Right lobe of liver (tissue), 6 donors: ENCODE measurements at regions not wholly inside any gene's neighbourhood (a gene's known extent, or its start where the extent isn't known, plus 50 kb on each side); places are given as distances from the start of the nearest gene placed in this dataset.

Experiments
- ATAC-seq, 4 donors: fragments of 200-7000 bp; cut with Tn5 transposase; one replicate each; pipeline ENCODE4 v1.9.1; 2020; ENCODE audit warnings: mild to moderate bottlenecking in 4 of 4, moderate library complexity in 4 of 4
- DNase-seq, 3 donors: peaks; one replicate each; pipeline ENCODE4 v3.0.0-alpha.2; 2020
- H3K27ac ChIP-seq, 3 donors: fragments of 200-600 bp; one replicate each; pipeline ENCODE4 v1.8.0; 2022
- H3K27me3 ChIP-seq, 2 donors: fragments of 200-600 bp; one replicate each; pipeline ENCODE4 v1.8.0; 2022
- H3K36me3 ChIP-seq, 4 donors: fragments of 200-600 bp; sonication (generic) in 1 of 4; one replicate each; pipeline versions ENCODE4 v1.5.1 to v1.8.0; 2017 to 2022; ENCODE audit warnings: control low read depth in 1 of 4
- H3K4me1 ChIP-seq, 4 donors: fragments of 200-600 bp; sonication (generic) in 1 of 4; one replicate each; pipeline versions ENCODE4 v1.5.1 to v1.8.0; 2017 to 2022; ENCODE audit warnings: control low read depth in 1 of 4
- H3K4me3 ChIP-seq, 3 donors: fragments of 200-600 bp; one replicate each; pipeline ENCODE4 v1.8.0; 2022
- H3K9me3 ChIP-seq, 4 donors: fragments of 200-600 bp; sonication (generic) in 1 of 4; one replicate each; pipeline versions ENCODE4 v1.5.1 to v1.8.0; 2017 to 2022; ENCODE audit warnings: control low read depth in 1 of 4
- POLR2A ChIP-seq: fragments of 450-650 bp; IDR thresholded peaks from one replicate; pipeline ENCODE4 v1.6.1; 2017; ENCODE audit warnings: antibody characterized with exemption, mild to moderate bottlenecking
- WGBS: methylation state at CpG from one replicate; pipeline ENCODE4 v1.1.6; 2018; ENCODE audit warnings: low coverage, low lambda C conversion rate; ENCODE audit not compliant: insufficient coverage; ENCODE audit errors: missing lambda C conversion rate; 5-methylcytosine and 5-hydroxymethylcytosine counted together
- intact Hi-C, 2 donors: fragments of 100-400 bp; cut with DNase I; formaldehyde crosslinking; loops; one replicate each; pipeline versions ENCODE4 v1.11.2 to v1.14.1; 2022
- TF ChIP-seq, protein P1 (sequence below), 4 donors: fragments of 200-600 bp in 3 of 4; fragments of 450-650 bp in 1 of 4; IDR thresholded peaks; one replicate each; pipeline versions ENCODE4 v1.5.1 to v1.8.0; 2016 to 2022; ENCODE audit warnings: antibody characterized with exemption in 4 of 4, mild to moderate bottlenecking in 2 of 4
- donor health status: DM: no; HTN: yes; CAD: no.
- donor health status: DM: no; HTN: no; CAD: no.
- donor health status: DM: no; HTN: no; CAD: no.
- donor health status: DM: no; HTN: yes; CAD: no.
- donor health status: DM: no; HTN: yes; CAD: no.

DNA sequence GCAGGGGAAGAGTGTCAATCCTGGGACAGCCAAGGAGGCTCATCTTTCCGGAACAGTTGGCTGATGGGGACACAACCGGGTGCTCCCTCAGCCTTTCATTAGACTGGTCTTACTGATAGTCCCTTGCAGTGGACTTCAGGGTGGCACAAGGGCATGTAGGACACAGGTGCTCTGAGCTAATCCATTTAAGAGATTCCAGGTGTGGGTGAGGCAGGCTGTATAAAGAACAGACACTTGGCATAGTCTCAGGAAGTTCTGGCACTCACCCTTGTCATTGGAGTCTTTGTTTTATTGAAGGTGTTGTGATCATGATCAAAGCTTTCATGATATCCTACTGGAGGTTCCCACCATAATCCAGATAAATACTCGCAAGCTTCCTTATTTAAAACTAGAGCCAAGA lies 341.6 kb downstream of the EMP1 start:
- intact Hi-C loops, result loop anchor here in 1 of 2 donors (10.0 kb wide), 1 partner anchor 263 kb away; no protein-coding TSS in a partner anchor
- Histone ChIP-seq H3K4me1 (no peaks in the 10 kb centered on the region), H3K4me3 (no peak overlapping the region), H3K36me3 (no peaks in the 10 kb centered on the region), H3K9me3 (no peaks in the 10 kb centered on the region), H3K27ac (no peak overlapping the region), H3K27me3 (no peaks in the 10 kb centered on the region)
- DNase-seq, result no peak
- no peak for ATAC-seq
- TF ChIP-seq, protein P1, sequence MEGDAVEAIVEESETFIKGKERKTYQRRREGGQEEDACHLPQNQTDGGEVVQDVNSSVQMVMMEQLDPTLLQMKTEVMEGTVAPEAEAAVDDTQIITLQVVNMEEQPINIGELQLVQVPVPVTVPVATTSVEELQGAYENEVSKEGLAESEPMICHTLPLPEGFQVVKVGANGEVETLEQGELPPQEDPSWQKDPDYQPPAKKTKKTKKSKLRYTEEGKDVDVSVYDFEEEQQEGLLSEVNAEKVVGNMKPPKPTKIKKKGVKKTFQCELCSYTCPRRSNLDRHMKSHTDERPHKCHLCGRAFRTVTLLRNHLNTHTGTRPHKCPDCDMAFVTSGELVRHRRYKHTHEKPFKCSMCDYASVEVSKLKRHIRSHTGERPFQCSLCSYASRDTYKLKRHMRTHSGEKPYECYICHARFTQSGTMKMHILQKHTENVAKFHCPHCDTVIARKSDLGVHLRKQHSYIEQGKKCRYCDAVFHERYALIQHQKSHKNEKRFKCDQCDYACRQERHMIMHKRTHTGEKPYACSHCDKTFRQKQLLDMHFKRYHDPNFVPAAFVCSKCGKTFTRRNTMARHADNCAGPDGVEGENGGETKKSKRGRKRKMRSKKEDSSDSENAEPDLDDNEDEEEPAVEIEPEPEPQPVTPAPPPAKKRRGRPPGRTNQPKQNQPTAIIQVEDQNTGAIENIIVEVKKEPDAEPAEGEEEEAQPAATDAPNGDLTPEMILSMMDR (IDR thresholded peaks at IDR 0.05), result no peak
- no peak for TF ChIP-seq POLR2A
- WGBS, result 100% methylated on average over 1 of the region's 3 CpGs

DNA sequence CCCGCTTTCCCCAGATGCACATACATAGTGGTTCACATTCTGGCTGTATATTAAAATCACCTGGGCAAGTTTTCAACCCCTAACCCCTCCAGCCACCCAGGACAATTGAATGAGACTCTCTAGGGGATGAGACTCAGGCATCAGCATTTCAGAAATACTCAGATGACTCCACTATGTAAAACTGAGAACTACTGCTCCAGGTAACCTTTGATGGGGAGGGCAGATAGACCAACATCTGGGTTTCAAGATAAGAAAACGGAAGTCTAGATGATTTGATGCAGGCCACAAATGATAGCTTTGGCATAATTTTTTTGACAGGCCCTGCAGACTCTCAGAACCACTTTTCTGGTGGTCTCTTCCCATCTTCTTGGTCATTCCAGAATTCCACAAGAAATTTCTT lies 341.1 kb downstream of the EMP1 start:
- no peak overlapping the region for H3K27ac ChIP-seq
- no peaks in the 10 kb centered on the region for H3K27me3 ChIP-seq
- ATAC-seq (no peak), DNase-seq (no peak)
- H3K36me3 ChIP-seq, result no peaks in the 10 kb centered on the region
- no peaks in the 10 kb centered on the region for H3K4me1 ChIP-seq
- TF ChIP-seq, protein P1 (IDR thresholded peaks at IDR 0.05), result no peak
- no peak for TF ChIP-seq POLR2A
- 63% methylated on average over 2 of the region's 2 CpGs for WGBS
- intact Hi-C loops, result loop anchor here in 1 of 2 donors (10.0 kb wide), 1 partner anchor 263 kb away; no protein-coding TSS in a partner anchor
- no peaks in the 10 kb centered on the region for H3K9me3 ChIP-seq
- no peak overlapping the region for H3K4me3 ChIP-seq

DNA sequence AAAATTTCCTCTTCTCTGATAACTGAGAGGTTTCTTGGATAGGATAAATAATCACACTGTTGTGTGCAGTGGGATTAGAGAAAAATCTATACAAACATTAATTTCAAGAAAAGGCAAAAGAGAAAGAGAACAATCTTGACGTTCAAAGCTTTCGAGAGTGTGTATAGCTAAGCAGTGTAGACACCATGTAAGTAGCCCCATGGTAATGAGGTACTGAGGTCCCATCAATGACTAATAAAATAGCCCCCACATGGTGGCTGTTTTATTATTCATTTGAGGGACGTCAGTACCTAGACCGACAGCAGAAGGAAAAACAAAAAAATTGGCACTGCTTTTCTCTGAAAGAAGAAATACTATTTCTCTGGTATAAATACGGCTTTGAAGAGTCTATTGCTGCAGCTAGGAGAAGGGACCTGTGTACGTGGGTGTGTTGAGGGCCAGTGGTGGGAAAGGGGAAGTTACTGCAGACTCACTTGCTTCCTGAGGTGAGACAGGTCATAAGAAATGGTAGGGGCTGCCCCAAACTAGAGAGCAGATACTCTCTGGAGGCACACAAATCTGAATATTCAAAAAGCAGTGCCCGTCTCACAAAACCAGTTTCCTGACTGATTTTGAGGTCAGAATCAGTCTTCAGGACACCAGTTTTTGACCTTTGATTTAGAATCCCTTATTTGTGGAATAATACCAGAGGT lies 339.8 kb downstream of the EMP1 start:
- ATAC-seq, result no peak
- intact Hi-C loops, result loop anchor here in 1 of 2 donors (10.0 kb wide), 1 partner anchor 262 kb away; no protein-coding TSS in a partner anchor
- Histone ChIP-seq H3K4me3 (no peak overlapping the region), H3K27me3 (no peaks in the 10 kb centered on the region), H3K36me3 (no peaks in the 10 kb centered on the region), H3K27ac (no peak overlapping the region), H3K9me3 (no peaks in the 10 kb centered on the region), H3K4me1 (no peaks in the 10 kb centered on the region)
- TF ChIP-seq, protein P1 (IDR thresholded peaks at IDR 0.05), result no peak
- TF ChIP-seq POLR2A, result no peak
- WGBS, result 46% methylated on average over 5 of the region's 7 CpGs
- DNase-seq, result no peak

DNA sequence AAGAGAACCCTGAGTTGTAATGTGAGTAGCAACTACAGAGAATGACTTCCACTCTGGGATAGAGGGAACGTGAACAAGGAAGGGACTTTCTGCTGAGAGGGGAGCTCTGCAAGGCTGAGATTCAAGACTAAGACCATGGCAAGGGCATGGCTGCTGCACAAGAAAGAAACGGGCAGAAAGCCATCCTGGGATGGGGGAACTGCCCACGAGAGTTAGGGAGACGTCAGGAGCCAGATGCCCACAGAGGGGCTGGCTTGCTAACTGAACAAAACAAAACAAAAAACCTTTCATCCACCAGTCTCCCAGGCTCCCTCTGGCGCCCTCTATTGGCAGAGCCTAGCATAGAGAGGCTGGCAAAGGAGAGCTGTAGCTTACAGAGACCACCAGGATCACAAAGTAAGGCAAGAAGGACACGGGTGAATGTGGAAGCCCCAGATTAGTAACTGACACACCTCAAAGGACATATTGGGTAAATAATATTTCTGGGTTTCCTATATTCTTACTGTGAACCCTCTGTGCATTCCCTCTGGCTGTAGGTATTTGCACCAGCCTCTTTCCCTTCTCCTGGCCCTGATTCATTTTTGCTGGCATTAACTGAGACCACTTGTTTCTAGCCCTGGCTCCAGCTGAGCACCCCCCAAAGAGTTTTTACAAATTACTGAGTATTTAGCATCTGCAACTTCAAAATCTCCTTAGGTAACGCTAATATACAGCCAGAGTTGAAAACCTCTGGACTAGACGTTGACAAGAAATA lies 338.3 kb downstream of the EMP1 start:
- peak; percentile 67 to 77 (median 69) for DNase-seq
- no peaks in the 10 kb centered on the region for H3K36me3 ChIP-seq
- no peak overlapping the region for H3K27ac ChIP-seq
- H3K27me3 ChIP-seq, result no peaks in the 10 kb centered on the region
- TF ChIP-seq, protein P1 (IDR thresholded peaks at IDR 0.05), result peak; percentile 84 to 96 (median 90)
- TF ChIP-seq POLR2A, result no peak
- H3K4me3 ChIP-seq, result peak overlapping the region in 1 of 3 donors; percentile 12
- no peaks in the 10 kb centered on the region for H3K9me3 ChIP-seq
- ATAC-seq, result peak; percentile 85 to 92 (median 90)
- intact Hi-C loops, result loop anchor here in 1 of 2 donors (10.0 kb wide), 1 partner anchor 260 kb away; no protein-coding TSS in a partner anchor
- H3K4me1 ChIP-seq, result no peaks in the 10 kb centered on the region
- 52% methylated on average over 6 of the region's 8 CpGs for WGBS
